Epithelial cell of prostate (primary cell): ENCODE measurements at regions not wholly inside any gene's neighbourhood (a gene's known extent, or its start where the extent isn't known, plus 50 kb on each side); places are given as distances from the start of the nearest gene placed in this dataset.
"Not testable (repeated sequence)": the region's sequence is repeated elsewhere in the genome, so short reads cannot be mapped to it uniquely, and the experiment has no call there.

Source experiments
- DNase-seq: peaks from one replicate; pipeline ENCODE4 v3.0.0-alpha.2; 2011; ENCODE audit warnings: low read depth, low spot score
- H3K27ac ChIP-seq: fragments of 450-650 bp; 2 replicates; pipeline ENCODE4 v1.5.1; 2017; ENCODE audit warnings: mild to moderate bottlenecking

- H3K27ac ChIP-seq, result no peak overlapping the region
These were observed 278.1 kb upstream of the NMUR2 start for GRCh38 chr5:152683205-152683604.

GRCh38 chr5:152686931-152687330, 281.9 kb upstream of the NMUR2 start:
- DNase-seq, result no peak
- H3K27ac ChIP-seq, result no peak overlapping the region

More at GRCh38 chr5:152683205-152683604, 278.1 kb upstream of the NMUR2 start:
- DNase-seq, result no peak

- no peak overlapping the region for H3K27ac ChIP-seq
- peak; percentile 77 for DNase-seq
These were observed 283.6 kb upstream of the NMUR2 start for GRCh38 chr5:152688561-152689249.

- no peak overlapping the region for H3K27ac ChIP-seq
- DNase-seq, result no peak
These were observed 284.2 kb upstream of the NMUR2 start for GRCh38 chr5:152689250-152689711.

GRCh38 chr5:152694231-152694630, 289.2 kb upstream of the NMUR2 start:
- no peak for DNase-seq

GRCh38 chr5:152701305-152701949, 296.3 kb upstream of the NMUR2 start:
- DNase-seq, result no peak
- no peak overlapping the region for H3K27ac ChIP-seq

More at GRCh38 chr5:152694231-152694630, 289.2 kb upstream of the NMUR2 start:
- H3K27ac ChIP-seq, result no peak overlapping the region

- H3K27ac ChIP-seq, result no peak overlapping the region
- no peak for DNase-seq
These were observed 299.2 kb upstream of the NMUR2 start for GRCh38 chr5:152704286-152704685.

- no peak for DNase-seq
These were observed 306.8 kb upstream of the NMUR2 start for GRCh38 chr5:152711801-152712388.

GRCh38 chr5:152717393-152717792, 312.3 kb upstream of the NMUR2 start:
- no peak overlapping the region for H3K27ac ChIP-seq
- DNase-seq, result no peak

More at GRCh38 chr5:152711801-152712388, 306.8 kb upstream of the NMUR2 start:
- no peak overlapping the region for H3K27ac ChIP-seq

GRCh38 chr5:152723482-152723881, 318.4 kb upstream of the NMUR2 start:
- no peak overlapping the region for H3K27ac ChIP-seq
- no peak for DNase-seq

- H3K27ac ChIP-seq, result no peak overlapping the region
- DNase-seq, result no peak
These were observed 325.1 kb upstream of the NMUR2 start for GRCh38 chr5:152730176-152730575.

- no peak overlapping the region for H3K27ac ChIP-seq
- DNase-seq, result no peak
These were observed 331.8 kb upstream of the NMUR2 start for GRCh38 chr5:152736906-152737305.

GRCh38 chr5:152739916-152740315, 334.8 kb upstream of the NMUR2 start:
- H3K27ac ChIP-seq, result no peak overlapping the region
- no peak for DNase-seq

- H3K27ac ChIP-seq, DNase-seq: not testable (repeated sequence)
These were observed 336.0 kb upstream of the NMUR2 start for GRCh38 chr5:152741126-152741525.

GRCh38 chr5:152787709-152788217, 382.7 kb upstream of the NMUR2 start:
- not testable (repeated sequence) for DNase-seq, H3K27ac ChIP-seq

GRCh38 chr5:152801886-152802285, 396.8 kb upstream of the NMUR2 start:
- no peak overlapping the region for H3K27ac ChIP-seq
- DNase-seq, result no peak

- no peak for DNase-seq
- no peak overlapping the region for H3K27ac ChIP-seq
These were observed 399.1 kb upstream of the NMUR2 start for GRCh38 chr5:152804179-152804578.

- no peak for DNase-seq
- H3K27ac ChIP-seq, result no peak overlapping the region
These were observed 406.9 kb upstream of the NMUR2 start for GRCh38 chr5:152811988-152812387.

- no peak for DNase-seq
- no peak overlapping the region for H3K27ac ChIP-seq
These were observed 408.4 kb upstream of the NMUR2 start for GRCh38 chr5:152813526-152813925.

GRCh38 chr5:152819891-152820290, 414.8 kb upstream of the NMUR2 start:
- no peak for DNase-seq
- no peak overlapping the region for H3K27ac ChIP-seq

- no peak overlapping the region for H3K27ac ChIP-seq
- DNase-seq, result no peak
These were observed 419.2 kb upstream of the NMUR2 start for GRCh38 chr5:152824316-152824715.
